ENCODE measurements at regions not wholly inside any gene's neighbourhood (a gene's known extent, or its start where the extent isn't known, plus 50 kb on each side); places are given as distances from the start of the nearest gene placed in this dataset.

DNA sequence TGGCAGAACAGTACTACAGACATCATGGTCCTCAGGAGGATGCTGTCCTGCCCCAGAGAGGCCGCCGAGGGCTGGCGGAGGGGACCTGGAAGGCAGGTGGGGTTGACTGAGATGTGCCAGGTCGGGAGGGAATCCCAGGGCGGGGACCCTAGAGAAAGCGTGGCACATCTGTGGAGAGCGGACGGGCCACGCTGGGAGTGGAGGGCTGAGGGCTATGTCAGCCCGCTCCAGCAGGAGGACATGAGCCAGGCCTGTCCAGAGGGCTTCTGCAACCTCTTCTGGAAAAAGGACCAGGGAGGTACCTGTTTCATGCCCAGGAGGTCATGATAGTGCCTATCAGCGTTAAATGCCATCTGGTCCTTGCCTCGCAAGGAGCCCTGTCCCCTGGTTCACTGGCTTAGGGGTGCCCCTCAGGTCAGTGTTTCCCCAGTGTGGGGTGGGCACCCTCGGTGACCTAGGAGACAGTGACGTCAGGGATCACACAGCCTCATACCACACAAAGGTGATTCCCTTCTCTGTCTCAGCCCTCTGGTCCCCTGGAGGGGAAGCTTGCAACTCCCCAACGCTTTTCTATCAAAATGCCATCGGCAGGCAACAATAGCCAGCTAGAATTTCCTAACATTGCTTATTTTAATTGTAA lies 103.6 kb upstream of the IER5L start:
- no peak for ATAC-seq
- peaks cover 2% of the 10 kb centered on the region for H3K27me3 Mint-ChIP-seq
- no peaks in the 10 kb centered on the region for H3K9me3 Mint-ChIP-seq (ENCODE audit: low read depth)
- peaks cover 2% of the 10 kb centered on the region for H3K4me1 Mint-ChIP-seq
- H3K4me3 Mint-ChIP-seq, result no peak overlapping the region
- intact Hi-C loops (cut with DNase I, micrococcal nuclease), result no loop called here
- ChIA-PET POLR2A (no interaction called here), CTCF (no interaction called here)
- no peaks in the 10 kb centered on the region for H3K36me3 Mint-ChIP-seq (ENCODE audit: low read depth)
- no peak for DNase-seq
- no peak overlapping the region for H3K27ac Mint-ChIP-seq

DNA sequence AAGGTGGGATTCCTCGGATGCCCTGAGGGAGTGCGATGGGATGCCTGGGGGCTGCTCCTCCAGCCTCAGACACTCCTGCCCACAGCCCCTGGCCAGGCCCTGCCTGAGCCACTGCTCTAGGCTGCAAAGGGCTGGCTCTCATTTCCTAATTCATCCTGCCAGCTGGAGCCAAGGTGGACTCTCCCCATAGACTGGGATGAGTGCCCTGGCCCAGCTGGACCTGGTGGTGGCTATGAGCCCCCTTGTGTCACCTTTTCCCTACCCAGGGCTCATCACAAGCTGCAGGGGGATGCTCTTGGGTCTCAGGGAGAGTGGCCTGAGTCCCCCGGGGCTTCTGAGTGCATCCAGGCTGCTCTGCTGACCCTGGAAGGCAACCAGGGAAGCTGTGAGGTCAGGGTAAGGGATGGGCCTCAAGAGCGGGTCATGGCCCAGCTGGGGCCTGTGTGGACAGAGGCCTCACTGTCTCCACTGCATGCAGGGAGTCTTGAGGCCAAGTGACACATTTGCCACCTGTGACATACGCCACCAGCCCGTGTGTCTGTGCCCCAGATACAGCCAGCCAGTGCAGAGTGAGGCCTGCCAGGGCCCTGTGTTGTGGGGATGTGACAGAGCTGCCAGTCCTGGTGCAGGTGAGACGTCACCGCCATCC lies 102.7 kb upstream of the IER5L start:
- Mint-ChIP-seq H3K27me3 (peaks cover 2% of the 10 kb centered on the region), H3K36me3 (ENCODE audit: low read depth) (no peaks in the 10 kb centered on the region), H3K4me3 (no peak overlapping the region), H3K27ac (no peak overlapping the region), H3K9me3 (ENCODE audit: low read depth) (no peaks in the 10 kb centered on the region), H3K4me1 (peaks cover 2% of the 10 kb centered on the region)
- no peak for DNase-seq
- ATAC-seq, result no peak
- POLR2A ChIA-PET, result no interaction called here
- intact Hi-C loops (cut with DNase I, micrococcal nuclease), result no loop called here
- CTCF ChIA-PET, result no interaction called here

DNA sequence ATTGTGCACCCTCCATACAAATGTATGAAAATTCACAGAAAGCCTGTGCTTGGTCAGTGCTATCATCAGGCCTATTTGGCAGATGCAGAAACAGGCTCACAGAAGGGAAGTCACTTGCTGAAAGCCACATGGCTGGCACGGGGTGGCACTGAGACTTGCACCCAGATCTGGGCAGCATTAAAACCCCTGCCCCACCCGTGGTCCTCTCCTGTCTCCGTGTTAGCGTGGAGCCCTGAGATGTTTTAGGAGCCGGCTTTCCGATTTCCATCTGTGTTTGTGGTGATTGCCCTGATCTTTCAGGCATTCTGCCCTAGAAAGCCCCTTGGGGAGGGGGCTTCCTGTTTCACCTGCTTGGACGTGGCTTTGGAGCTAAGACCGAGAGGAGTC lies 102.2 kb upstream of the IER5L start:
- DNase-seq (no peak), ATAC-seq (no peak)
- no peaks in the 10 kb centered on the region for H3K36me3 Mint-ChIP-seq (ENCODE audit: low read depth)
- H3K27me3 Mint-ChIP-seq, result peaks cover 2% of the 10 kb centered on the region
- intact Hi-C loops (cut with DNase I, micrococcal nuclease), result no loop called here
- no peak overlapping the region for H3K27ac Mint-ChIP-seq
- POLR2A ChIA-PET, result no interaction called here
- H3K4me1 Mint-ChIP-seq, result peaks cover 2% of the 10 kb centered on the region
- no peaks in the 10 kb centered on the region for H3K9me3 Mint-ChIP-seq (ENCODE audit: low read depth)
- CTCF ChIA-PET, result no interaction called here
- no peak overlapping the region for H3K4me3 Mint-ChIP-seq

DNA sequence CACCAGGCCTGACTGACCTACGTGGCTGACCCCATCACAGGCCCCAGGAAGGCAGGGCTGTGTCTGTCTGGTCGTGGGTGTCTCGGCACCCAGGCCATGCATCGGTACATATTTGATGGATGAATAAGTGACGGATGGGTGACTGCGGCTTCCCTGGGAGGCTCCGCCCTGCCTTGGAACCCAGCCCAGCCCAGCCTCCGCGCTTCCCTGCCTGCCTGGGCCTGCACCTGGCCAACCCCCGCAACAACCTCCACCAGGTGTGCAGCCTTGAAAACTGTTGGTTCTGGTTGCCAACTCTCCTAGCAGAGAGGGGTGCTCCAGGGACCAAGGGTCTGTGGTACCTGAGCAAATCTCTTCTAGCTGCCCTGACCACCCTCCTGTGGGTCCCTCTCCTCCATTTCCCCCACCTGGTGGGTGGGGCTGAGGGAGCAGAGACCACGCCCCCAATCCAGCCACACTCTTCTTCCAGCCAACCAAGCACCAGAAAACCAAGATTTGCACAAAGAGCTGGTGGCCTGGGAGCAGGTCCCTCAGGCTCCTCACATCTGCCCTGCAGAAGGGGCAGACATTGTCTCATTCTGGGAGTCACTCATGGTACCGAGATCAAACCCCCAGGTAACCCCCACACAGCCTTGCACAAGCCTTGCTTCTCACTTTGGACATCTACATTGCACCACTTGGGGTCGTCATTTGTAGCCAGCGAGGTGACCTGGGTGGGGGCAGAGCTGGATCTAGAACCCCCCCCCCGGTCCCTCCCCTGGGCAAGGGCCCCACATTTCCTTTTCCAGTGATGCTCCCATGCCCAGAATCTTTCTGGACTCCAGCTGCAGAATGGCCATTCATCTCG lies 100.6 kb upstream of the IER5L start:
- POLR2A ChIA-PET, result no interaction called here
- intact Hi-C loops (cut with DNase I, micrococcal nuclease), result no loop called here
- H3K27me3 Mint-ChIP-seq, result peaks cover 2% of the 10 kb centered on the region
- ATAC-seq (no peak), DNase-seq (no peak)
- H3K4me1 Mint-ChIP-seq, result peaks cover 2% of the 10 kb centered on the region
- CTCF ChIA-PET, result no interaction called here
- H3K27ac Mint-ChIP-seq, result no peak overlapping the region
- H3K9me3 Mint-ChIP-seq (ENCODE audit: low read depth), result no peaks in the 10 kb centered on the region
- no peaks in the 10 kb centered on the region for H3K36me3 Mint-ChIP-seq (ENCODE audit: low read depth)
- H3K4me3 Mint-ChIP-seq, result no peak overlapping the region

DNA sequence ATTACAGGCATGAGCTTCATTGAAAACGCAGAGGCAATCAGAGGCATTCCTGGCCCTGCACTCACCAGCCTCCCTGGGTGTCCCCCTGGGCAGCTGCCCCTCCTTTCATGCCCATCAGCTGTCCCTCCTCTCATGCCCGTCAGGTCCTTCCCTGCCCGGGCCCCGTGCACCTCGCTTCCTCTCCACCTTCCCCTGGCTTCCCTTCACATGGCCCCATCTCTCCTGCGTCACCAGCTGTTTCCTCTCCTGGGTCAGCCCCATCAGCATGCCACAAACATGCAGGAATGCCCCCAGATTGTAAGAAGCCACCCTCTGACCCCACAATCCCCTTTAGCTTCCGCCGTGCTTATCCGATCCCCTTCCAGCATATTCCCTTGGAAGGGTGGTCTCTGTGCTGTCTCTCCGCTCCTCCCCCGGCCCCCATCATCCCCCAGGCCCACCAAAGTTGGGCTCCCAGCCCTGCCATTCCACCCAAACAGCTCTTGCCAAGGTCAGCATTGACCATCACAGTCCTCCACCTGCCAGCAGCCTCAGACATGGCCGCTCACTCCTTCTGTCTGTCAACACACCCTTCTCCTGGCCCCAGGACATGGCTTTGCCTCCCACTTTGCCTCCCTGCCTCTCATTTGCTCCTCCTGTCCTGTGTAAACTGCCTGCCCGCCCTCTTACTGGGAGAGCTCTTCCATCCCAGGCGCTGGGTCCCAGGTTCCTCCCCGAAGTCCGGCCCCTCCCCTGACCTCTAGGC lies 98.6 kb upstream of the IER5L start:
- no peaks in the 10 kb centered on the region for H3K9me3 Mint-ChIP-seq (ENCODE audit: low read depth)
- peaks cover 8% of the 10 kb centered on the region for H3K4me1 Mint-ChIP-seq
- no peak overlapping the region for H3K27ac Mint-ChIP-seq
- H3K4me3 Mint-ChIP-seq, result no peak overlapping the region
- ChIA-PET POLR2A (interaction anchor here (0.6 kb wide), 1 partner anchor 1855 kb away, joined by 7 read pairs; no protein-coding TSS in a partner anchor), CTCF (interaction anchor here (0.9 kb wide), 1 partner anchor 496 kb away, joined by 3 read pairs; no protein-coding TSS in a partner anchor)
- peaks cover 2% of the 10 kb centered on the region for H3K27me3 Mint-ChIP-seq
- intact Hi-C loops (cut with DNase I, micrococcal nuclease), result no loop called here
- H3K36me3 Mint-ChIP-seq (ENCODE audit: low read depth), result no peaks in the 10 kb centered on the region
- no peak for ATAC-seq
- no peak for DNase-seq

DNA sequence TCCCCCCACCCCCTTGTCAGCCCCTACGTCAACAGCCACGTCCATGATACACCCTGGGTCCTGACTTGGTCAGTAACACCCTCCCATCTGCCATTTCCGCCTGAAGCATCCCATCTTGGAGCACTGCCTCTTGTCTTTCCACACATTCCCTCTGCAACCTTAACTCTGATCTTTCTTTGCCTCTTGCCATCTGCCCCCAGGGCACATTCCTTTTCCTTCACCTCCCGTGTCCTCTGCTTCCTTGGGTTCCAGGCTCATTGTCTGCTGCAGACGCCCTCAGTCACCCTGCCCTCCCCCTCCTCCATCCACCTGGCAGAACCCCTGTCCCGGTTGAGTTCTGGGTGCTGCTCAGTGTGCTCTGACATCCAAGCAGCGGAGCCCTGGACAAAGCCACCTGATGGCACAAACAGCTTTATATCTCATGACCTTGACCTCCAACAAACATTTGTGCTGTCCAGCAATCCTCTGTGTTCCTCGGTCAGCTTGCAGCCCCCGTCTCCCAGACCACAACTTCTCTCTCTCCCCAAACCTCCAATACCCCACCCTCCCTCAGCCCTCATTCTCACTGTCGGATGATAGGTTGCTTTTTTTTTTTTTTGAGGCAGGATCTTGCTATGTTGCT lies 97.7 kb upstream of the IER5L start:
- no peak overlapping the region for H3K4me3 Mint-ChIP-seq
- DNase-seq, result no peak
- H3K9me3 Mint-ChIP-seq (ENCODE audit: low read depth), result no peaks in the 10 kb centered on the region
- H3K4me1 Mint-ChIP-seq, result peaks cover 17% of the 10 kb centered on the region
- ChIA-PET POLR2A (interaction anchor here (0.6 kb wide), 1 partner anchor 1856 kb away, joined by 7 read pairs; no protein-coding TSS in a partner anchor), CTCF (interaction anchor here (0.6 kb wide), 1 partner anchor 97 kb away, joined by 3 read pairs; no protein-coding TSS in a partner anchor)
- intact Hi-C loops (cut with DNase I, micrococcal nuclease), result no loop called here
- no peak overlapping the region for H3K27ac Mint-ChIP-seq
- ATAC-seq, result no peak
- H3K36me3 Mint-ChIP-seq (ENCODE audit: low read depth), result no peaks in the 10 kb centered on the region
- peaks cover 2% of the 10 kb centered on the region for H3K27me3 Mint-ChIP-seq

DNA sequence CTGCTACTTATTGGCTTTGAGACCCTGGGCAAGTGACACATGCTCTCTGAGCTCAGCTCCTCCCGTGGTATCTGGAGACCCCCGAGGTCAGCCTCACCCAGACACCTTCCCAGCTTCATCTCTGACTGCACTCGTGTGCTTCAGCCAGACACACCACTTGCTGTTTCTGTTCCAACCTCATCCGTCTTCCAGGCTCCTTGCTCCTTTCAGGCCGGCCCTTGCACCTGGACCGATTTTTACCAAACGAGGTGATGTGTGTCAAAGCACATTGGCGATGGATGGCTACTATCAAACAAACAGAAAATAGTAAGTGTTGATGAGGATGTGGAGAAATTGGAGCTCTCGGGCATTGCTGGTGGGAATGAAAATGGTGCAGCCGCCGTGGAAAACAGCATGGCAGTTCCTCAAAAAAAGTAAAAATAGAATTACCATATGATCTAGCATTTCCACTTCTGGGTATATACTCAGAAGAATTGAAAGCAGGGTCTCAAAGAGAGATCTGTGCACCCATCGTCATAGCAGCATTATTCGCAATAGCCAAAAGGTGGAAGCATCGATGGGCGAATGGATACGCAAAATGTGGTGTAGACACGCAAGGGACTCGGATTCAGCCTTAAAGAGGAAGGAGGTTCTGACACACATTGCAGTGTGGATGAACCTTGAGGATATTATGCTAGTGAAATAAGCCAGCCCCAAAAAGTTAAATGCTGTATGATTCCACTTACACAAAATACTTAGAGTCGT lies 96.1 kb upstream of the IER5L start:
- CTCF ChIA-PET, result interaction anchor here (0.8 to 1.1 kb wide), 2 partner anchors 87 to 142 kb away, joined by 3 read pairs; no protein-coding TSS in a partner anchor
- intact Hi-C loops (cut with DNase I, micrococcal nuclease), result no loop called here
- H3K27me3 Mint-ChIP-seq, result peaks cover 2% of the 10 kb centered on the region
- H3K4me3 Mint-ChIP-seq, result no peak overlapping the region
- no peaks in the 10 kb centered on the region for H3K36me3 Mint-ChIP-seq (ENCODE audit: low read depth)
- H3K4me1 Mint-ChIP-seq, result peaks cover 27% of the 10 kb centered on the region
- ATAC-seq (no peak), DNase-seq (no peak)
- H3K27ac Mint-ChIP-seq, result no peak overlapping the region
- H3K9me3 Mint-ChIP-seq (ENCODE audit: low read depth), result no peaks in the 10 kb centered on the region
- POLR2A ChIA-PET, result no interaction called here

DNA sequence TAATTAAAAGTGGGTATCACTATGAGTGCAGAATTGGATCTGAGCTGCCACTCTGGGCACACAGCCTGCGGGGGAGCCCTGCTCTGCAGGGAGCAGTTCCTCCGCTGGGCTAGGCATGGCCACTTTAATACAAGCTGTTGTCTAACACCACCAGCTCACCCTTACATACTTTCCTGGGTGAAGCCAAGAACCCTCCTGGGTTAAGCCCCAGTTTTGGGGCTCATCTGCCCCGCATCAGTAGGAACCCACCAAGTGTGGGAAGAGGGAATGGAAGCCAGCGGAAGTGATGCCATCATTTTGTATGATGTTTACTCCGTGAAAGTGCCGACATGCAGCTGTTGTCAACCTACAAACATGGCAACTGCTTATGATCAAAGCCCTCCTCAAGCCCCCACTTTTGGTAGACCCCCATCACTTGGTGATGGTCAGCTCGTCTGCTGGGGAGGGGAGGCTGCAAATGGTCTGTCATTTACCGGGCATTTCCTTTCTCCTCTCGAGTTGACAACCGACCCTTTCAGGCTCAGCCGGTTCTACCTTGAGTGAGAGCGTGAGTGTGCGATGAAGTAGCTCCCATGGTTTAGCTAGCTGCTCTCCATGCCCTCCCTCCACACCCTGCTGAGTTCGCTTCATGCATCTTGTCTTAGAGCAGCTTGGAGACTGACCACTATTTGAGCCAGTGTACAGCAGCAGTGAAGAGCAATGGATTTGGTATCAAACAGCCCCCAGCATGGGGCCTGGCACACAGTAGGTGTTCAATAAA lies 95.3 kb upstream of the IER5L start:
- ChIA-PET CTCF (interaction anchor here (0.5 to 1.1 kb wide), 3 partner anchors 87 to 545 kb away, joined by 3 read pairs; no protein-coding TSS in a partner anchor), POLR2A (no interaction called here)
- Mint-ChIP-seq H3K36me3 (ENCODE audit: low read depth) (no peaks in the 10 kb centered on the region), H3K27me3 (peaks cover 2% of the 10 kb centered on the region), H3K4me1 (peaks cover 27% of the 10 kb centered on the region), H3K27ac (no peak overlapping the region), H3K4me3 (no peak overlapping the region), H3K9me3 (ENCODE audit: low read depth) (no peaks in the 10 kb centered on the region)
- intact Hi-C loops (cut with DNase I, micrococcal nuclease), result no loop called here
- DNase-seq, result no peak
- ATAC-seq, result no peak

DNA sequence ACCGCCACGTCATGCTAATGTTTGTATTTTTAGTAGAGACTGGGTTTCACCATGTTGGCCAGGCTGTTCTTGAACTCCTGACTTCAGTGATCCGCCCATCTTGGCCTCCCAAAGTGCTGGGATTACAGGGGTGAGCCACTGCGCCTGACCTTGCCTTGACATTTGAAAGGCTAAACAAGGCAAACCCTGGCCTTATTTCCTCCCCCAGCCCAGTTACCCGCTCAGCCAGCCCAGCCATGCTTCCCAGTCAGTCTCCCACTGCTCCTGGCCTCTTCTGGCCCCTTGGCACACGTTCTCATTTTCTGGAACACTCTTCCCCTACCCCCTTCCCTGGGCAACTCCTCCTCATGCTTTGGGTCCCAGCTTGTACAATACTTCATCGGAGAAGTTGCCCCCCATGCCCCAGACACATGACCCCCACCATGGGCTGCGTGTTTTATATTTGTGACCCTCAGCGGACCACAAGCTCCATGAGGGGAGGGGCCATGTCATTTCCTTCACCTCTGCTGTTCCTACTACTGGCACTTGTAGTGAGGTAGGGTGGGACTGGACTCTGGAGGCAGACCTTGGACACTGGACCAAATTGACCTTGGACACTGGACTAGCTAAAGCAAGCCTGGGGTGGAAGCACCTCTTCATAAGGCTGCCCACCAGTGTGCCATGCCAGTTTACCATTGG lies 94.4 kb upstream of the IER5L start:
- H3K36me3 Mint-ChIP-seq (ENCODE audit: low read depth), result no peaks in the 10 kb centered on the region
- no peak overlapping the region for H3K4me3 Mint-ChIP-seq
- intact Hi-C loops (cut with DNase I, micrococcal nuclease), result no loop called here
- no peak for ATAC-seq
- POLR2A ChIA-PET, result no interaction called here
- DNase-seq, result no peak
- CTCF ChIA-PET, result interaction anchor here (0.5 to 1.1 kb wide), 2 partner anchors 34 to 141 kb away, joined by 3 to 4 read pairs; no protein-coding TSS in a partner anchor
- no peaks in the 10 kb centered on the region for H3K9me3 Mint-ChIP-seq (ENCODE audit: low read depth)
- peaks cover 2% of the 10 kb centered on the region for H3K27me3 Mint-ChIP-seq
- H3K4me1 Mint-ChIP-seq, result peaks cover 27% of the 10 kb centered on the region
- no peak overlapping the region for H3K27ac Mint-ChIP-seq
